Endothelial cell of umbilical vein (primary cell): ENCODE measurements at regions not wholly inside any gene's neighbourhood (a gene's known extent, or its start where the extent isn't known, plus 50 kb on each side); places are given as distances from the start of the nearest gene placed in this dataset.

Experiments used
- BruUV-seq: library from RNA; stranded (reverse); fragments of 400-500 nt; replicated peaks from 2 replicates; lab custom pipeline; 2021; lab: Mats Ljungman, UMichigan
- CTCF ChIA-PET: fragments of 300-600, 350-600 bp; sonication (Branson Sonifier 250); formaldehyde crosslinking; loops from one replicate; lab custom pipeline; 2021; ENCODE audit warnings: antibody characterized with exemption, inconsistent platforms; lab: Charles Lee
- POLR2A ChIA-PET: fragments of 300-600, 350-600 bp; sonication (Branson Sonifier 250); formaldehyde crosslinking; loops from one replicate; lab custom pipeline; 2021; ENCODE audit warnings: antibody characterized with exemption, inconsistent platforms; lab: Charles Lee
- DNase-seq: peaks from one replicate; pipeline ENCODE4 v3.0.0-alpha.2; 2011; ENCODE audit warnings: low read depth, low spot score
- FAIRE-seq: peaks from 2 replicates; lab custom pipeline; 2011; peaks lifted over from hg19 to GRCh38; lab: Jason Lieb, UNC
- H2AFZ ChIP-seq: 2 replicates; pipeline ENCODE4 v1.6.0; 2012; ENCODE audit warnings: low read depth, low read length, control low read depth, inconsistent platforms
- H3K27ac ChIP-seq: 2 replicates; pipeline ENCODE4 v1.5.1; 2011; ENCODE audit warnings: low read depth, mild to moderate bottlenecking, control low read depth, low read length, moderate library complexity; ENCODE audit not compliant: insufficient read depth
- H3K27me3 ChIP-seq, 2 experiments: 2 replicates each; pipeline versions ENCODE4 v1.6.0 to v1.6.1; 2011; ENCODE audit warnings: low read length in 2 of 2, mixed read lengths in 1 of 2; ENCODE audit not compliant: control insufficient read depth in 2 of 2, insufficient read depth in 2 of 2
- H3K36me3 ChIP-seq, 2 experiments: 2 replicates in 1 of 2; 3 replicates in 1 of 2; pipeline ENCODE4 v1.5.1; 2011; ENCODE audit warnings: low read length in 2 of 2, mild to moderate bottlenecking in 1 of 2, moderate library complexity in 1 of 2; ENCODE audit not compliant: control insufficient read depth in 2 of 2, insufficient read depth in 2 of 2; ENCODE audit errors: extremely low read depth in 1 of 2
- H3K4me1 ChIP-seq: 3 replicates; pipeline ENCODE4 v1.5.1; 2011; ENCODE audit warnings: mild to moderate bottlenecking, low read length; ENCODE audit not compliant: control insufficient read depth, insufficient read depth; ENCODE audit errors: extremely low read depth
- H3K4me2 ChIP-seq: 2 replicates; pipeline ENCODE4 v1.6.1; 2011; ENCODE audit warnings: low read length, control low read depth, mixed read lengths; ENCODE audit not compliant: insufficient read depth
- H3K4me3 ChIP-seq, 3 experiments: fragments of 200-600 bp in 1 of 3; sonication (generic), shearing (Covaris generic) in 1 of 3; replicated peaks in 1 of 3; 2 replicates each; pipeline ENCODE4 v1.5.1; 2011 to 2016; ENCODE audit warnings: control low read depth in 3 of 3, low read length in 3 of 3, mild to moderate bottlenecking in 2 of 3, inconsistent platforms in 1 of 3, low read depth in 1 of 3, moderate library complexity in 1 of 3; ENCODE audit not compliant: insufficient read depth in 1 of 3
- H3K79me2 ChIP-seq: 2 replicates; pipeline ENCODE4 v1.6.0; 2012; ENCODE audit warnings: low read length, inconsistent platforms; ENCODE audit not compliant: control insufficient read depth, insufficient read depth
- H3K9ac ChIP-seq: replicated peaks from 2 replicates; pipeline ENCODE3; 2011; ENCODE audit warnings: low read length, control low read depth; ENCODE audit not compliant: insufficient read depth; ENCODE audit errors: extremely low read depth
- H3K9me1 ChIP-seq: replicated peaks from 3 replicates; pipeline ENCODE4 v1.6.0; 2011; ENCODE audit warnings: mild to moderate bottlenecking, low read length; ENCODE audit not compliant: control insufficient read depth, insufficient read depth; ENCODE audit errors: extremely low read depth
- H3K9me3 ChIP-seq: replicated peaks from 2 replicates; pipeline ENCODE4 v1.5.1; 2012; ENCODE audit warnings: low read length, inconsistent platforms; ENCODE audit not compliant: control insufficient read depth, insufficient read depth
- H4K20me1 ChIP-seq: replicated peaks from 2 replicates; pipeline ENCODE3; 2011; ENCODE audit warnings: mild to moderate bottlenecking, low read length; ENCODE audit not compliant: control insufficient read depth, insufficient read depth; ENCODE audit errors: extremely low read depth
- CTCF ChIP-seq, 2 donors: IDR thresholded peaks; 1 replicate in 1 of 2; 2 replicates in 1 of 2; pipeline ENCODE4 v1.5.1; 2011; ENCODE audit warnings: low read length in 2 of 2, mild to moderate bottlenecking in 2 of 2, moderate library complexity in 2 of 2, control low read depth in 1 of 2, inconsistent platforms in 1 of 2, low read depth in 1 of 2; ENCODE audit not compliant: insufficient read depth in 1 of 2; ENCODE audit errors: extremely low read depth in 1 of 2
- EZH2 ChIP-seq: IDR thresholded peaks from 2 replicates; pipeline ENCODE4 v1.6.1; 2012; ENCODE audit warnings: borderline replicate concordance, low read depth, mild to moderate bottlenecking, moderate library complexity, low read length, inconsistent platforms; ENCODE audit not compliant: severe bottlenecking
- FOS ChIP-seq: IDR thresholded peaks from 2 replicates; pipeline ENCODE4 v1.6.1; 2011; ENCODE audit warnings: mild to moderate bottlenecking, low read length, moderate library complexity, borderline replicate concordance; ENCODE audit not compliant: insufficient read depth
- GATA2 ChIP-seq: IDR thresholded peaks from 2 replicates; pipeline ENCODE4 v1.7.0; 2011; ENCODE audit warnings: low read depth, mild to moderate bottlenecking, moderate library complexity, mixed read lengths, low read length; ENCODE audit not compliant: insufficient read length, insufficient read depth
- JUN ChIP-seq: IDR thresholded peaks from 2 replicates; pipeline ENCODE4 v1.6.1; 2011; ENCODE audit warnings: borderline replicate concordance, low read depth; ENCODE audit not compliant: insufficient read length, insufficient read depth
- MAX ChIP-seq: IDR thresholded peaks from 2 replicates; pipeline ENCODE4 v1.6.1; 2011; ENCODE audit not compliant: insufficient read depth, insufficient read length
- MYC ChIP-seq: IDR thresholded peaks from one replicate; pipeline ENCODE4 v1.6.1; 2011; ENCODE audit warnings: mild to moderate bottlenecking, low read depth, low read length
- POLR2A ChIP-seq: IDR thresholded peaks from 2 replicates; pipeline ENCODE4 v1.6.1; 2012; ENCODE audit warnings: low read depth, mild to moderate bottlenecking, control low read depth, low read length
- POLR2AphosphoS5 ChIP-seq: IDR thresholded peaks from 2 replicates; pipeline ENCODE4 v1.6.1; 2012; ENCODE audit warnings: low read depth, mild to moderate bottlenecking, control low read depth, low read length, moderate library complexity; ENCODE audit not compliant: insufficient read depth
- dilution Hi-C: fragments of 300-500 bp; cut with MboI; formaldehyde crosslinking; loops from one replicate; pipeline ENCODE4 v1.15.0; 2019; ENCODE audit warnings: low sequenced_read_pairs; ENCODE audit not compliant: extremely low pct_ligation_motif_present
- intact Hi-C: fragments of 100-400 bp; cut with micrococcal nuclease; formaldehyde crosslinking; loops from one replicate; pipeline ENCODE4 v1.10.0; 2022

- H3K36me3 ChIP-seq, result no peaks in the 10 kb centered on the region
- POLR2A ChIA-PET, result no interaction called here
- H3K27me3 ChIP-seq, result peaks cover 0 to 2% of the 10 kb centered on the region in 2 experiments
- no peak overlapping the region for H3K27ac ChIP-seq
- H4K20me1 ChIP-seq, result no peaks in the 10 kb centered on the region
- H3K9ac ChIP-seq, result no peak overlapping the region
- FAIRE-seq (no peak), DNase-seq (no peak)
- H2AFZ ChIP-seq, result no peak overlapping the region
- BruUV-seq, result no TSS peak
- H3K4me1 ChIP-seq, result no peaks in the 10 kb centered on the region
- H3K9me3 ChIP-seq, result no peaks in the 10 kb centered on the region
- H3K4me2 ChIP-seq, result no peak overlapping the region
- no peak overlapping the region for H3K4me3 ChIP-seq
- CTCF ChIA-PET, result no interaction called here
- no peaks in the 10 kb centered on the region for H3K9me1 ChIP-seq
- dilution Hi-C loops, result no loop called here
- intact Hi-C loops, result no loop called here
- TF ChIP-seq MAX, result no peak
- TF ChIP-seq MYC, result no peak
- no peak for TF ChIP-seq EZH2
- TF ChIP-seq FOS, result no peak
- TF ChIP-seq POLR2AphosphoS5, result no peak
- TF ChIP-seq JUN, result no peak
- no peak for TF ChIP-seq POLR2A
- H3K79me2 ChIP-seq, result no peaks in the 10 kb centered on the region
Measured at GRCh38 chr6:3650076-3650958, 101.2 kb downstream of the PXDC1 start.

GRCh38 chr6:3648724-3649123 is 102.8 kb downstream of the PXDC1 start:
- no peaks in the 10 kb centered on the region for H4K20me1 ChIP-seq
- dilution Hi-C loops (no loop called here), intact Hi-C loops (no loop called here)
- H3K27me3 ChIP-seq, result peaks cover 0 to 2% of the 10 kb centered on the region in 2 experiments
- BruUV-seq, result no TSS peak
- H3K9me1 ChIP-seq, result no peaks in the 10 kb centered on the region
- H3K4me3 ChIP-seq, result no peak overlapping the region
- H3K9ac ChIP-seq, result no peak overlapping the region
- TF ChIP-seq JUN (no peak), FOS (no peak), EZH2 (no peak), GATA2 (no peak), POLR2AphosphoS5 (no peak), POLR2A (no peak), MAX (no peak), CTCF (IDR thresholded peaks at IDR 0.05; ENCODE audit: extremely low read depth in 1 of 2, insufficient read depth in 1 of 2, low read depth in 1 of 2, low read length in 2 of 2) (no peak)
- ChIA-PET CTCF (interaction anchor here (1.1 kb wide), 1 partner anchor 10 kb away, joined by 3 read pairs; no protein-coding TSS in a partner anchor), POLR2A (no interaction called here)
- no peaks in the 10 kb centered on the region for H3K9me3 ChIP-seq
- no peaks in the 10 kb centered on the region for H3K4me1 ChIP-seq
- no peak overlapping the region for H2AFZ ChIP-seq
- H3K79me2 ChIP-seq, result no peaks in the 10 kb centered on the region
- FAIRE-seq (no peak), DNase-seq (no peak)
- no peak overlapping the region for H3K27ac ChIP-seq
- no peak overlapping the region for H3K4me2 ChIP-seq
- H3K36me3 ChIP-seq, result no peaks in the 10 kb centered on the region
